ENCODE measurements at regions not wholly inside any gene's neighbourhood (a gene's known extent, or its start where the extent isn't known, plus 50 kb on each side); places are given as distances from the start of the nearest gene placed in this dataset.

GRCh38 chr16:59044616-59045015, 310.5 kb upstream of the GOT2 start:
- in situ Hi-C loops (cut with MboI) (no loop called here), intact Hi-C loops (cut with micrococcal nuclease) (no loop called here)
- ATAC-seq (no peak), FAIRE-seq (no peak), DNase-seq (ENCODE audit: extremely low read depth in 1 of 4, low spot score in 3 of 4) (no peak)
- Histone ChIP-seq H3K9ac (ENCODE audit: insufficient read depth in 1 of 2, low read depth in 2 of 2, low read length in 2 of 2) (no peak overlapping the region), H3K4me2 (ENCODE audit: insufficient read depth, low read length) (no peak overlapping the region), H3K9me1 (ENCODE audit: control insufficient read depth, insufficient read depth, low read length) (no peaks in the 10 kb centered on the region), H2AFZ (ENCODE audit: low read depth, low read length) (no peak overlapping the region), H3K79me2 (ENCODE audit: control insufficient read depth, insufficient read depth, low read length) (no peaks in the 10 kb centered on the region), H3K36me3 (ENCODE audit: control insufficient read depth, insufficient read depth, low read length) (no peaks in the 10 kb centered on the region), H4K20me1 (replicated peaks; ENCODE audit: control insufficient read depth, insufficient read depth, low read length) (no peaks in the 10 kb centered on the region), H3K4me3 (no peak overlapping the region), H3K9me3 (replicated peaks; ENCODE audit: control insufficient read depth, insufficient read depth, low read depth, low read length) (no peaks in the 10 kb centered on the region; the same call in 1 of the 2 replicates), H3K27ac (ENCODE audit: extremely low read depth, low read depth, low read length) (no peak overlapping the region), H3K4me1 (replicated peaks in 1 of 2; ENCODE audit: control insufficient read depth in 2 of 2, insufficient read depth in 2 of 2, low read length in 2 of 2) (no peaks in the 10 kb centered on the region), H3K27me3 (ENCODE audit: control insufficient read depth in 2 of 2, insufficient read depth in 2 of 2, low read length in 2 of 2) (no peaks in the 10 kb centered on the region)
- ChIA-PET CTCF (ENCODE audit: low intra/inter-chr PET ratio) (no interaction called here), POLR2A (no interaction called here)
- TF ChIP-seq, protein P1, sequence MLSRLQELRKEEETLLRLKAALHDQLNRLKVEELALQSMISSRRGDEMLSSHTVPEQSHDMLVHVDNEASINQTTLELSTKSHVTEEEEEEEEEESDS (CRISPR knock-in tag; IDR thresholded peaks at IDR 0.05): no peak
- TF ChIP-seq POLR2A (conservative IDR thresholded peaks at IDR 0.05) (no peak), CEBPB (tag; IDR thresholded peaks at IDR 0.05) (no peak), ZNF280B (CRISPR knock-in tag; IDR thresholded peaks at IDR 0.05) (no peak)
- no TSS peak for BruUV-seq (replicated peaks)

GRCh38 chr16:59042301-59042700, 308.2 kb upstream of the GOT2 start:
- no peaks in the 10 kb centered on the region for H3K79me2 ChIP-seq (ENCODE audit: control insufficient read depth, insufficient read depth, low read length)
- DNase-seq (ENCODE audit: extremely low read depth in 1 of 4, low spot score in 3 of 4) (no peak), FAIRE-seq (no peak), ATAC-seq (no peak)
- in situ Hi-C loops (cut with MboI): no loop called here
- no peaks in the 10 kb centered on the region for H3K27me3 ChIP-seq (ENCODE audit: control insufficient read depth in 2 of 2, insufficient read depth in 2 of 2, low read length in 2 of 2)
- BruUV-seq (replicated peaks): no TSS peak
- no peaks in the 10 kb centered on the region for H3K36me3 ChIP-seq (ENCODE audit: control insufficient read depth, insufficient read depth, low read length)
- WGBS (ENCODE audit: insufficient coverage, low coverage, missing lambda C conversion rate): 0% methylated on average over 2 of the region's 2 CpGs
- intact Hi-C loops (cut with micrococcal nuclease): no loop called here
- no peaks in the 10 kb centered on the region; the same call in 1 of the 2 replicates for H3K9me3 ChIP-seq (replicated peaks; ENCODE audit: control insufficient read depth, insufficient read depth, low read depth, low read length)
- POLR2A ChIA-PET: no interaction called here
- CTCF ChIA-PET (ENCODE audit: low intra/inter-chr PET ratio): no interaction called here
- no peak overlapping the region for H3K27ac ChIP-seq (ENCODE audit: extremely low read depth, low read depth, low read length)
- no peak overlapping the region for H3K4me2 ChIP-seq (ENCODE audit: insufficient read depth, low read length)
- H3K4me1 ChIP-seq (replicated peaks in 1 of 2; ENCODE audit: control insufficient read depth in 2 of 2, insufficient read depth in 2 of 2, low read length in 2 of 2): no peaks in the 10 kb centered on the region
- H3K9me1 ChIP-seq (ENCODE audit: control insufficient read depth, insufficient read depth, low read length): no peaks in the 10 kb centered on the region
- H3K4me3 ChIP-seq: no peak overlapping the region
- H3K9ac ChIP-seq (ENCODE audit: insufficient read depth in 1 of 2, low read depth in 2 of 2, low read length in 2 of 2): no peak overlapping the region
- H2AFZ ChIP-seq (ENCODE audit: low read depth, low read length): no peak overlapping the region
- H4K20me1 ChIP-seq (replicated peaks; ENCODE audit: control insufficient read depth, insufficient read depth, low read length): no peaks in the 10 kb centered on the region
- TF ChIP-seq ADNP (tag; IDR thresholded peaks at IDR 0.05) (no peak), PYGO2 (tag; IDR thresholded peaks at IDR 0.05) (no peak), ZBTB34 (CRISPR knock-in tag; IDR thresholded peaks at IDR 0.05) (no peak), FOXK2 (conservative IDR thresholded peaks at IDR 0.05 in 1 of 2, IDR thresholded peaks at IDR 0.05 in 1 of 2; ENCODE audit: low read depth in 2 of 2) (no peak), BCOR (IDR thresholded peaks at IDR 0.05) (no peak), HDAC6 (IDR thresholded peaks at IDR 0.05; ENCODE audit: low read depth, low read length) (no peak)
- TF ChIP-seq, protein P2, sequence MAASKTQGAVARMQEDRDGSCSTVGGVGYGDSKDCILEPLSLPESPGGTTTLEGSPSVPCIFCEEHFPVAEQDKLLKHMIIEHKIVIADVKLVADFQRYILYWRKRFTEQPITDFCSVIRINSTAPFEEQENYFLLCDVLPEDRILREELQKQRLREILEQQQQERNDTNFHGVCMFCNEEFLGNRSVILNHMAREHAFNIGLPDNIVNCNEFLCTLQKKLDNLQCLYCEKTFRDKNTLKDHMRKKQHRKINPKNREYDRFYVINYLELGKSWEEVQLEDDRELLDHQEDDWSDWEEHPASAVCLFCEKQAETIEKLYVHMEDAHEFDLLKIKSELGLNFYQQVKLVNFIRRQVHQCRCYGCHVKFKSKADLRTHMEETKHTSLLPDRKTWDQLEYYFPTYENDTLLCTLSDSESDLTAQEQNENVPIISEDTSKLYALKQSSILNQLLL (CRISPR knock-in tag; IDR thresholded peaks at IDR 0.05; ENCODE audit: borderline replicate concordance): no peak
- TF ChIP-seq, protein P3, sequence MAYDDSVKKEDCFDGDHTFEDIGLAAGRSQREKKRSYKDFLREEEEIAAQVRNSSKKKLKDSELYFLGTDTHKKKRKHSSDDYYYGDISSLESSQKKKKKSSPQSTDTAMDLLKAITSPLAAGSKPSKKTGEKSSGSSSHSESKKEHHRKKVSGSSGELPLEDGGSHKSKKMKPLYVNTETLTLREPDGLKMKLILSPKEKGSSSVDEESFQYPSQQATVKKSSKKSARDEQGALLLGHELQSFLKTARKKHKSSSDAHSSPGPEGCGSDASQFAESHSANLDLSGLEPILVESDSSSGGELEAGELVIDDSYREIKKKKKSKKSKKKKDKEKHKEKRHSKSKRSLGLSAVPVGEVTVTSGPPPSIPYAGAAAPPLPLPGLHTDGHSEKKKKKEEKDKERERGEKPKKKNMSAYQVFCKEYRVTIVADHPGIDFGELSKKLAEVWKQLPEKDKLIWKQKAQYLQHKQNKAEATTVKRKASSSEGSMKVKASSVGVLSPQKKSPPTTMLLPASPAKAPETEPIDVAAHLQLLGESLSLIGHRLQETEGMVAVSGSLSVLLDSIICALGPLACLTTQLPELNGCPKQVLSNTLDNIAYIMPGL (CRISPR knock-in tag; IDR thresholded peaks at IDR 0.05): no peak
